DMS79 treated with DMSO at 0.1 percent for 48 hours (cell line): ENCODE measurements at regions not wholly inside any gene's neighbourhood (a gene's known extent, or its start where the extent isn't known, plus 50 kb on each side); places are given as distances from the start of the nearest gene placed in this dataset.

ENCODE experiments used
- DNase-seq: peaks from one replicate; lab custom pipeline; 2025; lab: John Stamatoyannopoulos, UW

DNA sequence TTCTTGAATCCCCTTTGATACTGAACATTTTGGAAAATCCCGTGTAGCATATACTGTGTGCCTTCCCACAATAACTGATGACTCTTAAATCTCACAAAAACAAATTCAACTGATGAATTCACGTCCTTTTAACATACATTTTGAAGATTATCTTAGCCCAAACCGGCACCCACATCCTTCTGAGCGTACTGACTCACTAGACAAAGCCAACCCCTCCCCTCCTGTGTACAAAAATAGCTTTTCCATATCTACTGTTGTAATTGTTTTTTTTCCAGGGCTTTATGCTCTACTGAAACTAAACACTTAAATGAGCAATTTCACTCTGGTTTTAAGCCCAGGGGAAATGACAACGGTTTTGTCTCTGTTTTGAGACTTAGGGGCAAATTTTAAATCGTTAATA, 109.4 kb upstream of the ATF7IP start:
- DNase-seq: no peak

DNA sequence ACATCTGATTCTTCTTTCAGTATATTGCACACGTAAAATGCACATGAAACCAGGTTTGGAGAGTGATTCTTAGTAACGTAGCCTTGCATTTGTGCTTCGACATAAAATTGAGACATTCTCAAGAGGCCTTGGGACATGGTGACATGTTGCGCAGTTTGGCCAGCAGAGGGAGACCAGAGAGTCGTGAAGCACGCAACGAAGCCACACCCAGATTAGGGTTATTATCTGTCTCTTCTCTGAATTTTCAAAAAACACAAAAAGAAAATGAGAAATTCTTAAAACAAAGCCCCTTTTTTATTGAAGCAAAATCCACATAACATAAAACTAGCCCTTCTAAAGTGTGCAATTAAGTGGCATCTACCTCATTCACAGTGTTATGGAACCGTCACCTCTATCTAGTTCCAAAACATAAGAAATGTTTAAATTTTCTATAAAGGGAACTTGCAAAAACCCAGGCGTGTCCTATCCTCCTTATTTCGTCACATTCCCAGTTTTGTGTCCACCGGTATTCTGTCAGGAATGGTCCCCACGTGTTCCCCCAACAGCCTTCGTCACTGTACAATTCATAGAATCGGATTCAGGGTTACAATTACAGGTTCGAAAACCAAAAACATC, 108.8 kb upstream of the ATF7IP start:
- DNase-seq: no peak

DNA sequence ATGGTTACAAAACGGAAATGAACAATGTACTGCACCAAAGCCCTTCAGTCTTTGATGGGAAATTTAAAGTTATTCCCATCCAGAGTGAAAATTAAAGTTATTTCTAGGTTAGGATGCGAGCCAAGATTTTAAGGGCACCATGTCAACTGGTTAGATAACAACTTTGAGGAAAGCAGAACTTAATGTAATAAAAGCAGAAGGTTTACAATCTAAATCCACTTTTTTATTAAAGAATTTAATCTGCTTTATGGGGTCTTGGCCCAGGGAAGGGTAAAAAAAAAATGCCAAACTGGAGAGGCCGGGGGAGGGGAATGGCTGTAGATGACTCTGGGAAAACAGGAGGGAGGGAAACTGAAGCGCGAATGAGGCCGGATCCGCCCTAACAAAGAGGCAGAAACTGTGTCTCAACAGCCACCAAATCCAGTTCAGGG, 108.2 kb upstream of the ATF7IP start:
- no peak for DNase-seq

DNA sequence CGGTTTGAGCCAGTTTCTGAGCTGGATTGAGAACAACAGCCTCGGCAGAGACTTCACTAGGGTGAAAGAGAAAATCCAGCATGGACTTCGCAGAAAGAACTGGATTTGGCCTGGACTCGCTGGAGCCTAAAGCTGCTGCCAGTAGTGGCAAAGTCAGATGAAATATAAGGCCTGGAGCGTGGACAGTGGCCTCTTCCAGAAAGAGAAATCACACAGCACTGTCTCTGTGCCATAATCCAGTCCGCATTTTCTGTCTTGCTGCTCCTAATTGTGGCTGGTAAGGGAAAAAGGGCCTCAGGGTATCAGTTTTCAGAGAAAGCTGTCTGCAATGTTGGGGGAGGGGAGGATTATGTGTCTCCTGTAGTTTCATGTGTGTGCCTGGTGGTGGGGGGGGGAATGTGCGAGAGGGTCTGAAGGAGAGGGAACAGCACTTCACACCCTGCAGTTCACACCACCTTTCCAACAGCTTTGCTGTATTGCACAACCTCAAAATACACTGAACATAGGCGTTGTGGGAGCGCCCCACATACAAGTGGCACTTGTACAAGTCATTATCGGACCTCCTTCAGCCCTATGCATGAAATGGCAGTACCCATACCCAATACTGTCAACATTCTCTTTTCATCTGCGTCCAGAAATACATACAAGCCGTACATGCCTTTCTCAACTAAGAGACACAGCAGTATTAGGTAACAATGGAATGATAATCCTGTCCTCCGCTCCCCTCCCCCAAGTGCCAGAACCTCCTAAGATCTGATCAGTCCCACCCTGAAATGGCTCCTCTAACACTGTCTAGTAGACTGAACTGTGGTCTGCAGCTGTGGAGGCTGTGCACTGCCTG, 107.5 kb upstream of the ATF7IP start:
- DNase-seq: peak; percentile 99

DNA sequence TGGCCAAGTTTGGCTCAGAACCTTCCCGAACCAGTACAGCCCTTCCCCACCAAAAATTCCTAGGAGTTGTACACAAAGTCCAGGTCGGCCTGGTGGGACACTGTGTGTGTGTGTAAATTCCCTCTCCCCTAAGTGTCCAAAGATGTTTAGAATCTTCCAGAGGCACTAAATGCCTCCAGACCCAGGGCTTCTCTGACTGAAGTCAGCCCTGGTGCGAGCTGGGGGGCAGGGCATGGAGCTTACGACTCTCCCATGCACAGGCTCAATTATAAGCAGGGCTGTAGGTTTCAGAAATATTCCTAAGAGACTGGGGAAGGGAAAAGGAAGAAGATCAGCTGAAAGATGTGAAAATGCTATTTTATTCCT, 106.9 kb upstream of the ATF7IP start:
- DNase-seq: no peak

DNA sequence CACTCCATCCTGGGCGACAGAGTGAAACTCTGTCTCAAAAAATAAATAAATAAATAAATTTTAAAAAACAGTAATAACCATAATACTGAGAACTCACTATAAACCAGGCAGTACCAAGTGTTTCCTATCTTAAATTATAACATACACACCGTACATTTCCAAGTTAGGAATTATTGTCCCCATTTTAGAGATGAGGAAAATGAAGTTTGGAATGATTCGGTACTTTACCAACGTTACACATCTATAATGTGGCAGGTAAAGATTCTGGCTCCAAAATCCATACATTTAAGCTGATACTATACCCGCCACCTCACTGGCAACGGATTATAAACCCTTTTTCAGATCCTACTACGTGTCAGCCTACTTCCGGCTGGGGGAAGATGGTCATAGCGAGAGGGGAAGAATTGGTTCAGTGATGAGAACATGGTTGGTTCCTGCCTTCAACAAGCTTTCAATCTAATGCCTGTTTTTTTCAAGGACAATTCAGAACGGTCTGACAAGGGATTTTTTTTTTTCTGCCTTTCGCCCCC, 105.9 kb upstream of the ATF7IP start:
- no peak for DNase-seq

DNA sequence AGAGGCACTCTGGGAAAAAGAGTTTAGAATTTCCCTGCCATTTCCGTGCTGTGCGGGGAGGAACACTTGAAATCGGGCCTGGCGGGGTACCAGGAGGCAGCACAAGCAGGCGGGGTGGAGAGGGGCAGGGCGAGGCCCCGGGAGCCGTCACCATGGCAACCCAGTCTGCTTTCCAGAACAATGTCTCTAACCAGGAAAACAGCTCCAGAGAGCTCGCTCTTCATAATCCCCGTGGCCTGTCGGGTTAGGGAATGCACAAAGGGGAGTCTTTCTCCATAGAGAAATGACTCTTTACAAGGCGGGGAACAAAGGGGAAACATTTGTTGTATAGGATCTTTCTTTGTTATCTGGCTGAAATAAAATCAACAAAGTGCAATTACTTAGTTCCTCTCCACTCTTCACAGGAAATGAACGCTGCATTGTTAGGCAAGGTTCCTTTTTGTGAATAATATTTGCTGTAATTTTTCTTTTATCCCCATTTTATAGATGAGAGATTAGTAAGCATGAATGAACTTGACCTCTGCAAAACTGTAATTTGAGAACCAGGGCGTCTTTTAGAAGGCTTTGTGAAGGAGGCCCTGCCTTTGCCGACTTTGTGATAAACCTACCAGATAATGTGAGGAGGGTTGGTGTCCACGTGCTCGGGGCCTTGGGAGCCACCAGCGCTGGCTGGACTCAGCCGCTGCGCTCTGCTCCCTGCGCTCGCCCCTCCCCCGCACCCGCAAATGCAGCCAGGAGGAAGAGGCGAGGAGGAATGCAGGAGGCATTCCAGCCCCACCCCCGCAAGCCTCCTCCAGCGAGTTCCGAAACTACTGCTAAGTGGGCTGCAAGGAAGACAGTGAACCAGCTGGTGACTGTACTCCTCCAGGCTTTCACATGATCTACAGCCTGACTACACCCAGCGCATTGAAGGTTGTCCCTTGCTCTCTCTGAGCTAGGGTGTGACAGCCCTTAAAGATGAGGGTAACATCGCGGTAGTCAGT, 105.2 kb upstream of the ATF7IP start:
- no peak for DNase-seq

DNA sequence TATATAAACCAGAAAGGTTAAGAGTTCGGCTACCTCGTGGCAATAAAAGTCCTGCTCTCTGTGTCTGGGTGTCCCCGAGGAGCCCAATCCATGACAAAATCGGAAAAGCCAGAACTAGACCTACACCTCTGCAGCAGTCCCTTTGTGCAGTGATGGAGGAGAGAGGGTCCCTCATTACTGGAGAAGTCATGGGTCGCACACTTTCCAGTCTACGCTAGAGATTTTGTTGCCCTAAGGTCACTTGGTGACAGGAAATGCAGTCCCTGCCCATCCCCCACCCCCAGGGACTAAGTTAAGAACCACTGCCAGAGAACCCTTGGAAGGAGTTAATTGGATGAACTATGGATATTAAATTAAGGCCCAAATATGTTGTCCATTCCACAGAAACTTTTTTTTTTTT, 104.4 kb upstream of the ATF7IP start:
- DNase-seq: no peak

DNA sequence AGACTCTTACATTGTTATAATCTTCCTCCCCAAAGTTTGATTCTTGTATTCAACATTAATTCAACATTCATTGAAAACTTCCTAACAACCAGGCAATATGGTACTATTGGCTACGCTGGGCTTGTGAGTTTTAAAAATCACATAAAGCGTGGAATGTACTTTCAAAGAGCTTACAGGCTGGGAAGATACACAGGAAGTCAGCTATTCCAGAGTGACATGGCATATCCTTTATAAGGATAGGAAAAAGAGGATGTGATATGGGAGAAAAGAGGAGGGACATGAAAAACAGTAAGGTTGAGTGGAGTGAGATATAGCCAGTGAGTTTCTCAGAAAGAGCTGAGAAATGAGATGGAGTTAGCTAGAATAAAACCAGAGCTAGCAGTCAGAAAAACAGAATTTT, 103.6 kb upstream of the ATF7IP start:
- DNase-seq: no peak

DNA sequence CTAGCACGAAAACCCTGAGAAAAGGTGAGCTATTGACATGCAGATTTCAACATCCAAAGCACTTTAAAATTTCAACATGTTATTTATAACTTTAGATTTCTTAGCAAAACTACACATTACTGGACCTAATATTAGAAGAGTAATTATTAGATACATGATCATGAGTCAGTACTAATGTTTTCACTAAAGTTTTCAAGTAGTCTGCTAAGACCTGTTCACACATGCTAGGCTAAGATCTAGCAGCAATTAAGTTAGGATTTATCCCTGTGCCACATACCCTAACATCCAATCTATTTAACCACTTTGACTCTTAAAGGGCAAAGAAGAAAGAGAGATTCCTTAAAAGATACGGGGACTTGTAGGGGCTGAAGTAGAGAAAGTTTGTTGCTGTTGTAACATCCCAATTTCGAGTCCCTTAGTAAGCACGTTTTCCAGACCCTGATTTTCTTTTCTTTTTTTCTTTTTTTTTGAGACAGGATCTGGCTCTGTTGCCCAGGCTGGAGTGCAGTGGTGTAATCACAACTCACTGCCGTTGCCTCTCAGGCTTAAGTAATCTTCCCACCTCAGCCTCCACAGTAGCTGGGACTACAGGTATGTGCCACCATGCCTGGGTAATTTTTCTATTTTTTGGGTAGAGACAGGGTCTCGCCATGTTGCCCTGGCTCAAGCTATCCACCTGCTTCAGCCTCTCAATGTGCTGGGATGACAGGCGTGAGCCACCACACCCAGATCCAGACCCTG, 102.5 kb upstream of the ATF7IP start:
- no peak for DNase-seq

DNA sequence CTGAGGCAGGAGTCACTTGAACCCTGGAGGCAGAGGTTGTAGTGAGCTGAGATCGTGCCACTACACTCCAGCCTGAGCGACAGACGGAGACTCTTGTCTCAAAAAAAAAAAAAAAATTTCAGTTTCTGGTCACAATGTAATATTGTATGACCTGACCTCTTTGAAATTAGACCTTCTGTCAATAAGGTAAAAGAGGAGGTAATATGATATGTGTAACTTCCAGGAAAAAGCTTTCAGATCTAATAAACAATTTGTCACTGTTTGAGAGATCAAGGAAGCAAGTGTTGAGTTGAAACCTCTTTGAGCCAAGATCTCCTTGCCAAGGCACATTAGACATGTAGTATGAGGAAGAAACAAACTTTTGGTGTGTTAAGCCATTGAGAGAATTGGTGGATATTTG, 101.7 kb upstream of the ATF7IP start:
- no peak for DNase-seq

DNA sequence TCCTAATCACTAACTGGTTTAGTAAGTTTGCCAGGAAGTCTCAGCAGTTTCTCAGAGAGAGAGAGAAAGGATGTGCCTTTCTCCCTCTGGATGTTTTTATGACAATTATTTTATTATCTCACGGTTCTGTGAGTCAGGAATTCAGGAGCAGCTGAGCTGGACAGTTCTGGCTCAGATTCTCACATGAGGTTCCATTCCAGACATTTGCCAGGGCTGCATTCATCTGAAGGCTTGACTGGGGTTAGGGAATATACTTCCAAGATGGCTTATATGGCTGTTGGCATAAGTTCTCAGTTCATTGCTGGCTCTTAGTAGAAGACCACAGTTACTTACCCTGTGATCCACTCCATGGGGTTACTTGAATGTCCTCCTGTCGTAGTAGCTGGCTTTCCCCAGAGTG, 101.2 kb upstream of the ATF7IP start:
- DNase-seq: no peak

DNA sequence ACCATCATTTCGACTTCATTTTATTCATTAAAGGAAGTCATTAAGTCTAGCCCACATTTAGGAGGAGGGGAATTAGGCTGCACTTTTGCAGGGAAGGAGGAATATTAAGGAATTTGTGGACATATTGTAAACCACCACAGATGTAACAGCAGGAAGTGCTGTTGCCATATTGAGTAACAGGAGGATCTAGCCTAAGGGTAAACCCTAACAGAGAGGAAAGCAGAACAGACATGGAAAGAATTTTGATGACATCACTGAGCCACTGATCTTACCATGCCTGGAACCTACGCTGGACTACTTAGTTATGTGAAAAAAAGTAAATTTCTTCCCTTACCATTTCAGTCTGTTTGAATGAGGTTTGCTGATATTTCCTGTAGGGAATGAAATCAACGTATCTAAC, 100.7 kb upstream of the ATF7IP start:
- no peak for DNase-seq

DNA sequence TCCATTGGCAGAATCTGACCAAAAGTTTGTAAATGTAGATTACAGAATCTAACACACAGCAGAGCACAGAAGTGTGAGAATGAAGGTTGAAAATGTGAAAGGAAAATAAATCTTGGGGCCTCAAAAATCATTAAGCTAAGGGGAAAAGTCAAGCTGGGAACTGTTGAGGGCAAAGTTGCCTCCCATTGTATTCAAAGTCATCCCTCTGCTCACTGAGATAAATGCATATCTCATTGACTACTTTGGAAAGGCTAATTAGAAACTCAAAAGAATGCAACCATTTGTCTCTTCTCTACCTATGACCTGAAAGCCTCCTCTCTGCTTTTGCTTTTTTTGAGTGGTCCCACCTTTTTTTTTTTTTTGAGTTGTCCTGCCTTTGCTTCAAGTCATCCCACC, 97.4 kb upstream of the ATF7IP start:
- DNase-seq: no peak

DNA sequence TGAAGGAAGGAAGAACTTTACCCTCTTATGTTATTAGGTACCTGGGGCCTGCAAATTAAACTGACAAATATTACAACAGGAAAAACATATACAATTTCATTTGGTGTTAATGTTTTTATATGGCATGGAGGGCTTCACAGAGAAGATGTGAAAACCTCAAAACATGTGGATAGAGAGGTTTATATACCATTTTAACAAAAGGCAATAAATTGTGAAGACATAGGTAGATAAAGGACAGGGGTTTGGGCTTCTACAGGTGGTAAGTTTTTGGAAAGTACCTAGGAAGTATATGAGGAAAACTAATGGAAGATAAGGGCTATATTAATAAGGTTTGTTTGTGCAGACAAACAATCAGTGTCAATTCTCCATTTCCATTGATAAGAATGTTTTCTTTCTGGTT, 95.1 kb upstream of the ATF7IP start:
- DNase-seq: no peak

DNA sequence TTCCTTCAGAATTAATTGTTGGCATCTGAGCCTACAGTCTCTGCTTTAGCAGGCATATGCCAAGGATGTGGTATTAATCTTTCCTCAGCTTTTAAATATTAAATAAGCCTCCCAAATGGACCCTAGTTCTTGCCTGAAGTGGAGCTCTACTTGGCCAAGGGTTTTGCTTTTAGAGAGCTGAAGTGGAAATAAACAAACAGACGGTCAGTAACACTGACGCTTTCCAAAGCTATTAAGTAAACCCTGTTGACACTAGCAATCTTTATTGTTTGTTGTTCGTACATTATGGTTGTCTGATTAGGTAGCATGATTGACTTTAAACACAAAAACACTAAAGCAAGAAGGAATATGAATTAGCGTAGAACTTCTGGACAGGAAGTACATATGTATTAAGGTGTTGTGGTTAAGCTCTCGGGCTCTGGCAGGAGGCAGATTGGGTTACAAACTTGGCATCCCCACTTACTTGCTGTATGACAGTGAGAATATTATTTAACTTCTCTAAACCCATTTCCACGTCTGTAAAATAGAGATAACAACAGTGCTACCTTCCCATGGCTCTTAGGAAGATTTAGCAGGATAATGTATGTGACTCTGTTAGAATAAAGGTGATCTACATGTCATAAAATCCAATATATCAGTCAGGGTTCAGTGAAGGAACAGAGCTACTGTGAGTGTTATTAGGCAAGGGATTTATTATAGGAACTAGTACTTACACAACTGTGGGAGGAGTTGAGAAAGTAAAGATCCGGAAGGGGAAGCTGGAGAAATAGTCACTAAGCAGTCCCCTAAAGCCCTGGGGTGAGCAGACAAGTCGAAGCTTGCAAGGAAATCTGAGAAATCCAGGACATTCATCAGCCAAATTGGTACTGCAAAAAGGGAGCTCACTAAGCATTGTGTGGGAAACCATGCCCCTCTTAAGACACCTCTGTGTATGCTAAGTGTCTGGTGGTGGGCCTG, 92.2 kb upstream of the ATF7IP start:
- DNase-seq: peak; percentile 98

DNA sequence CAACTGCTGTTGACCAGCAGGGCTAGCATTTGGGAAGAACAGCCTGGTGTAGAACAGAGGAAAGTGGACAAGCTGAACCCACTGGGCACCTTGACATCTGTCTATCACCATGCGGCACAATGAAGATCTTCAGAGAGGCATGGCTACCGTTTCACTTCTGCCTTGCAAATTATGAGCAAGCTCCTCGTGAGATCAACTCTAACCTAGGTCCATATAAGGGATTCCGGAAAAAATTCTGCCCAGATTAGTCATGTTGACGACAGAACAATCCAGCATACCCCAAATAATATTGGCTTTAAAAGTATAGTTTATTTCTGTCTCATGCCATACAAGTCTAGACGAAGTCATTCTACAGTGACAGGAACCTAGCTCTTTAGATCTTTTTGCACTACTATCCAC, 91.6 kb upstream of the ATF7IP start:
- no peak for DNase-seq

DNA sequence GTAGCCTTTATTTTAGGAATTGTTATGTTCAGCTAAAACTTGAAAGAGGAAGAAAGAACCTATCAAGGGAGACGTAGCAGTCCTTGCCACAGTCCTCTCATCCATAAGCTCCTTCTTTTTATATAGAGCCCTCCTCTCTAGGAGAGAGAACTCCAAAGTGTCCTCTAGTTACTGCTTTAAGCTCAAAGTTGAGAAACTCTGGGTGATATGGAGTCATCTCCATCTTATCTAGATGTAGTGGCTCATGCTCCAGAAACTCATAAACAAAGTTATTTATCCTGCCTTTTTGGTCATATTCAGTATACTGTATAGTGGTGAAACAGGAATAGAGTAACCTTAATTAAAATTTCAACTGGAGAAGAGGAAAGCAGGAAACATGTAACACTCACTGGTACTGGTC, 90.4 kb upstream of the ATF7IP start:
- DNase-seq: no peak

DNA sequence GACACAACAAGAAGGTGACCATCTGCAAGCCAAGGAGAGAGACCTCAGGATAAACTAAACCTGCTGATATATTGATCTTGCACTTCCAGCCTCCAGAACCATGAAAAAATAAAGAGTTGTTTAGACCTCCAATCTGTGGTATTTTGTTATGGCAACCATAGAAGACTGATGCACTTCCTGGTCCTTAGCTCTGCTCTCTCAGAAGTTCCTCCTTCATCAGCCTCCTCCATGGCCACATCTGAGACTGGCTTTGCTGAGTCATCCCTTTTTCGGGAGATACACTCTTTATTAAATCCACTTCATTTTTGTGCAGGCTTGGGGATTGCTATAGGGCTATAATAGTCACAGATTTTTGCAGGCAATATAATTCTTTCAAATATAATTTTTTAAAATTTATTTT, 89.6 kb upstream of the ATF7IP start:
- no peak for DNase-seq

DNA sequence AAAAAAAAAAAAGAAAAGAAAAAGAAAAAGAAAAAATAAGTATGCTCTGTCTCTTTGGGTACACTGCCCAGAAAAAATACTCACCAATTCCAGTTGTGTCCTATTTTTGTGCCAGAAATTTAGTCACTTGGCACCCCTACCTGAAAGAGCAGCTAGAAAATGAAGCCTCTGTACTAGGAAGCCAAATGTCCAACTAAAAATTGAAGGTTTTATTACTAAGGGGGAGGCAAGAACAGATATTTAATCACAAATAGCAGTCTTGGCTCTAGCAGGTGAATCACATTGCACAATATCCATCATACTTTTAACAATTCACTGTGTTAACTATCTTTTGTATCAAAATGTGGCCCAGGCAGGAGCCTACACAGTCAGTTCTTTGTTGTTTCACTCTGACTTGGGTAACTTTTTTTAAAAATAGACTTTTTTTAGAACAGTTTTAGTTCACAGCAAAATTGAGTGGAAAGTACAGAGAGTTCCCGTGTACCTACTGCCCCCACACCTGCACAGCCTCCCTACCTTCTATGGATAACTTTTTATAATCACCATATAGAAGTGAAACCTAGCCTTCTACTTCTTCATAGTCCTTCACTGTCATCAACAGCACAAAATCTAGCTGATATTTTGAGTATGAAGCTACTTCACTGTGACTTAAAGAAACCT, 87.1 kb upstream of the ATF7IP start:
- no peak for DNase-seq
